ENCODE measurements at regions not wholly inside any gene's neighbourhood (a gene's known extent, or its start where the extent isn't known, plus 50 kb on each side); places are given as distances from the start of the nearest gene placed in this dataset.

DNA sequence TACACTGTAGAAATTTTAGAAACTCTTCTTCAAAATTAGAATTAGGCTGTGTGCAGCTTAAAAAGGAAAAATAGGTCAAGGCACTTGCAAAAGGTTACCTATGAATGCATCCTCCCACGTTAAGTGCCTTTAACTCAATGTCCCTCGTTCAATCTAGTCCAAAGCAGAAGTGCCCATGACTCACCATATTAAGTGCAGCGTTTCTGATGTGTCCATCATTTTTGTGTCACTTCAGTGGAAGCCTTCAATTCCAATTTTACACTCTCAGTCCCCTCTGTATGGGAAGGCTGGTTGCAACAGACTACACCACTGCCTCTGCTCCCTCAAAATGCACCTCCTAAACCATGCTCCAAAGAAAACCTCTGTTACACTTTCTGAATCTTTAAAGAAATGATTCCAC, 53.4 kb downstream of the FOXB1 start:
- no peak for DNase-seq (ENCODE audit: low spot score)

DNA sequence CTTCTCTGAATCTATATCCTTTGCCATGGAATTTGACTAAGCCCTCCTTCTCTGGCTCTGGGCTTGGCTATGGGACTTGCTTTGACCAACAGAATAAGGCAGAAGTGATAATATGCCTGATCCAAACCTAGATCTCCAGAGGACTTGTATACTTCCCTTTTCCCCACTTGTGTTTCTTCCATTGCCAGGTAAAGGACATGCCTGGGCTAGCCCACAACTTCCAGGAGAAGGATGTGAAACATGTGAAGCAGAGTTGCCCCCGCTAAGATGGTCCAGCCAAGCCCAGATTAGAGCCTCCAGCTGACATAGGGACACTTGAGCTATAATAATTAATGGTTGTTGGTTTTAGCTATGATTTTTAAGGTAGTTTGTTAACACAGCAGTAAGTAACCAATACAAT, 55.1 kb downstream of the FOXB1 start:
- DNase-seq (ENCODE audit: low spot score), result no peak

DNA sequence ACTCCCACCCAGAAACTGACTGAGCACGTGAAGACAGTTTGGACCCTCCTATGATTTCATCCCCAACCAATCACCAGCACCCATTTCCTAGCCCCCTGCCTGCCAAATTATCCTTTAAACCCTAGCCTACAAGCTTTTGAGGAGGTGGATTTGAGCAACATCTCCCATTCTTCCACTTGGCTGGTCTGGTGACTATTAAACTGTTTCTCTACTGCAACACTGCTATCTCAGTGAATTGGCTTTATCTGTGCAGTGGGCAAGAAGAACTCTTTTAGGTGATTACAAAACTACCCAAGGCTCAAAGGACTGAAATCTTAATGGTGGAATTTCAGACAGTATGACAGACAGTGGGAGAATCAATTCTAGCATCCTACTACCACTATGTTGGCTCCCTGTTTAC, 57.6 kb downstream of the FOXB1 start:
- DNase-seq (ENCODE audit: low spot score), result no peak

DNA sequence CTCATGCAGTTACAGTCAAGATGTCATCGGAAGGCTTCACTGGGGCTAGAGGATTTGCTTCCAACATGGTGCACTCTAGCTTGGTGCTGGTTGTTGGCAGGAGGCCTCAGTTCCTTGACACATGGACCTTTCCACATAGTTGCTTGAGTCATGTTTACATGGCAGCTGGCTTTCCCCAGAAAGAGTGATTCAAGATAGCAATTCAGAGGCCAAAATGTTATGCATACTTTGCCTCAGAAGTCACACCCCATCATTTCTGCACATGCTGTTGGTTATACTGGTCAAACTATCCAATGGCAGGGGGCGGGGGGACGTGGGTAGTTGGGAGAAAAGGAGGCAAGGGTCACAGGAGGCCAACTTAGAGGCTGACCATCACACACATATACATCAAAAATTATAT, 58.7 kb downstream of the FOXB1 start:
- no peak for DNase-seq (ENCODE audit: low spot score)

DNA sequence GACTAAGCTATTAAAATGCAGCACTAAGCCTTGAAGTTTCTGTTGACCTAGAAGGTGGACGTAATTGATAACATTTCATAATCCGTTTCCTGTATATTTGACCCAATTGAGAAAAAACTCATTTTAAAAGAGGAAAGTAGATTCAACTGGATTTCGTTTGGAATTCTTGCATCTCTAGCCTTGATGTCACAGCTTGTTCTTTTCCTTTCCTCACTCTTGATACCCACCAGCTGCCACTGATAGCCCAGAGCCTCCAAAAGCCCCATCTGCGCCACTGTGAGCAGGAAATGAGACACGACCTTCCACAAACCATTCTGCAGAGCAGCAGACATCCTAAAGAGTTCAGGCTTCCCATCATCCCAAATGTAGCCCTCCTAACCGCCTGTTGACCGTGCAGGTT, 61.8 kb downstream of the FOXB1 start:
- no peak for DNase-seq (ENCODE audit: low spot score)

DNA sequence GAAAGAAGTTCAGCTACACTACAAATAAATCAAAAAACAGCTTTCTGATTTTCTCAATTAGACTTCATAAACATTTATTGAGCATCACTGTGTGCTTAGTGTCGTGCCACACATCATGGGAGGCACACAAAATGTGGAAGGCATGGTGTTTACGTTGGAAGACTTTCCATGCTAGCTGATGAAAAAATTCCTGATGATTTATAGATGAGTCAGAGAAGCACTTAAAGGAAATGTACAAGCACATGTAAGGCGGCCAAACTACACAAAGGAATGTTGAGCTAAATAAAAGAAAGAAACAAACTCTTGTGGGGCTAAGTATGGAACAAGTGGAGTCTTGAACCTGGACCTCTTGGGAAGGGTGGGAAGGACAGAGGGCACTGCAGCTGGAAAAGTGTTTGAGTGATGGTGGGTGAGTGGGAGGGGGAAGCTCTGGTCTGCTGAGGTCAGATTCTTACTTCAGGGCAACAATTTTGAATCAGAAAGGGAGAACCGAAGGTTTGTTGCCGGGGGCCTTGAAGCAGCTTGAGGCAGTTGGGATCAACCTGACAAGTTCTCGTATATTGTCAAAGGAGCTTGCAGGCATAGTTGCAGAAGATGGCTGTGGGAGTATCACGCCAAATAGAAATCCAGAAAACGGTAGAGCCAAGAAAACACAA, 66.9 kb downstream of the FOXB1 start:
- no peak for DNase-seq (ENCODE audit: low spot score)

DNA sequence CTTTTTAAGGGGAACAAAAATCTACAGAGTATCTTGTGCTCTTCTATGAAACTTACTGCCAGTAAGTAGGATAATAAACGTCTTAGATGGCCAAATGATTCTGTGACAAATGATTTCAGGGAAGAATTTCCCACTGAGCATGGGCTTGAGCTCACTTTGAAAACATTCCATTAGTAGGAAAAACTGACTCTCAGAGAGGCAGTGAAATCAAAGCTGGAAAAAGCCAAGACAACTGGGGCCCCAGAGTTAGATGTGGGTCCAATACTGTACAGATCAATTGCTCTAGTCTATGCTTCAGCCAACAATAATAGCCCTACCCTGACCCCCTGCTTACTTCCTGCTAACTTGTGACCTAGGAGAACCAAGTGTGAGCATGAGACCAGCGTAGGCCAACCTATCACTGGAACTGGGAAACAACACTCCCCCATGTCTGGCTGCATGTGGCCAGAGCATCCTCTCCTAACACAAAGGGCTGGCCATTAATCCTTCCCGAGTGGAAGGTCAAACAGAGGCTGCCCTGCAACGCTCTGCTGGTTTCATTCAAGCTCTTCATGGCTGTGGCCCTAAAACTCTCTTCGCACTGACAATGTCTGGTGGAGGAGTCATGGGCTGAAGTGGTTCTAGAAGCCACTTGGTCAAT, 68.8 kb downstream of the FOXB1 start:
- DNase-seq (ENCODE audit: low spot score), result no peak

DNA sequence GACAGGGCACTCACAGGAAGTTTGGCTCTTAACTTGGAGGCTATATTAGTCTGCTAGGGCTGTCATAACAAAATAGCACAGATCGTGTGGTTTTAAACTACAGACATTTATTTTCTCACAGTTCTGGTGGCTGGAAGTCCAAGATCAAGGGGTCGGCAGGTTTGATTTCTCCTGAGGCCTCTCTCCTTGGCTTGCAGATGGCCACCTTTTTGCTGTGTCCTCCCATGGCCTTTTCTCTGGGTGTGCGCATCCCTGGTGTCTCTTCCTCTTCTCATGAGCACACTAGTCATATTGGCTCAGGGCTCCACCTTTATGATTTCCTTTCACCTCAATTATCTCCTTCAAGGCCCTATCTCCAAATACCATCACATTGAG, 69.3 kb downstream of the FOXB1 start:
- no peak for DNase-seq (ENCODE audit: low spot score)

DNA sequence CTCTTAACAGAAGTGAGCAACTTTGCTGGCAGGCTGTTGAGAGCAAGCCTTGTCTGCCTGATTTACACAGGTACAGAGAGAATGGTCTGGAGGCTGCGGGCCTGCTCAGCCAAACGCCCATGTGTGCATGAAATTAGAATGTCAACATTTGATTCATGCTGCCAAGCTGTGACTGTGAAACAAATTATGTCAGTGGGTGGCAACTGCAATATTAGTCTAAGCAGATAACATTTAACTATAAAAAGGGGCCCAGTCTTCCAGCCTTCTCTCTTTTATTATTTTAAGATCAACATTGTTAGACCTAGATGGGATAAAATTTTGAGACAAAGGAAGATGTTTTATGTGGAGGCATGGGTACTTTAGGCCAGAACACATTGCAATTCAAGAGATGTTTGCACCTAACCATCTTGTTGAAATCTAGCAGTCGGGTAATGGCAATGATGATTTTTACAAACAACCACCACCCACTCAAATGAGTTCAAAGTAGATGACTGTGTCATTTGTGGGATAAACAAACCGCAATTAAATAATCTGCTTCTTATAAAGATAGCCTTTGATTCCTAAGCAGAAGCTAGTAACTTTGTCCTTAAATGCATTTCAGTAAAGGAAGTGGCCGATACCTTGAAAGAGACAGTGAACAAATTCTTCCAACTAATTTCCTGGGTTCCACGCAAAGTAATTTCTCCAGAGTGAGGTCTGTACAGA, 70.2 kb downstream of the FOXB1 start:
- DNase-seq (ENCODE audit: low spot score), result no peak

DNA sequence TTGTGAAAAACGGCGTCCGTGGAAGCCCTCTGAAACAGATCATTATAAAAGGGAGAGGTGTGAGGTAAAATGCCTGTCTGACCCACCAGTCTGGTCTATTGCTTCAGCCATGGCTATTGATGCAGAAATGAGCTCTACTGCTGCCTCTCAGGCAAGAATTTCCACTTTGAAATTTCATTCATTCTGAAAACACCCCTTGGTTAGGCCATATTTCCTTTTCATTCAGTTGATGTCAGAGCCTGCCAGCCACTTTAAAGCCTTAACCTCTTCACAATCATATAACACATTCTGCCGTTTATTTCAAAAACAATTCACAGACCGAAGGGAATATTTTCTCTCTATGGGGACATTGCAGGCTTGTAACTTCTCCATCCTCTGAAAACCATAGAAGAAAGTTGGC, 71.9 kb downstream of the FOXB1 start:
- no peak for DNase-seq (ENCODE audit: low spot score)

DNA sequence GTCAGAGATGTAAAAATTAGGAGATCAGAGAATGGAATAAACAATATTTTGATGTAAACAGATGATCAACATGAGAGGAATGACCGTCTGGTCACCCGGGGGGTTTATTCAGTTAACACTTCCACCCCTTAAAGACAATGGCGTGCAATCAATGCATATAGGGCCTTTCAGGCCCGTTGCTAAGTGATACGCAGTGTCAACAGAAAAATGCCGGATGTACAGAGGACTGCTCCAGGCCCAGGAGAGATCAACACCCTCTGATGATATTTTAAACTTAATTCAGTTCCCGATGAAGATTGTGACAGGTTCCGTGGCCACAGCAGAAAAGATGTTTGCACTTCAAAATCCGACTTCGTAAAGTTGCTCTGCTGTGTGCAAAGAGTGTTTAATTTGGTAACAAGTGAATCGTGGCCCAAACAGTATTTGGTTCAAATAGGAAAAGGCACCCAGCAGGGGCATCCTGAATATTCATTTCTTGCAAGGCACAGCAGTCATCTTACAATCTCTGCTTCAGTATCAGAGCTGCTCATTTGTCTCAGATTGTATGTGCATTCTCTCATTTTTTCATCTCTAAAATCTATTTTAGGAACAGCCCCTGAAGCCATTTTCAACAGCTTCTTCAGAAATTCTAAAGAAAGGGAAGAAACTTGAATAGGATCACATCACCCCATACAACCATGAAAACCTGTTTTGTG, 72.6 kb downstream of the FOXB1 start:
- DNase-seq (ENCODE audit: low spot score), result no peak

DNA sequence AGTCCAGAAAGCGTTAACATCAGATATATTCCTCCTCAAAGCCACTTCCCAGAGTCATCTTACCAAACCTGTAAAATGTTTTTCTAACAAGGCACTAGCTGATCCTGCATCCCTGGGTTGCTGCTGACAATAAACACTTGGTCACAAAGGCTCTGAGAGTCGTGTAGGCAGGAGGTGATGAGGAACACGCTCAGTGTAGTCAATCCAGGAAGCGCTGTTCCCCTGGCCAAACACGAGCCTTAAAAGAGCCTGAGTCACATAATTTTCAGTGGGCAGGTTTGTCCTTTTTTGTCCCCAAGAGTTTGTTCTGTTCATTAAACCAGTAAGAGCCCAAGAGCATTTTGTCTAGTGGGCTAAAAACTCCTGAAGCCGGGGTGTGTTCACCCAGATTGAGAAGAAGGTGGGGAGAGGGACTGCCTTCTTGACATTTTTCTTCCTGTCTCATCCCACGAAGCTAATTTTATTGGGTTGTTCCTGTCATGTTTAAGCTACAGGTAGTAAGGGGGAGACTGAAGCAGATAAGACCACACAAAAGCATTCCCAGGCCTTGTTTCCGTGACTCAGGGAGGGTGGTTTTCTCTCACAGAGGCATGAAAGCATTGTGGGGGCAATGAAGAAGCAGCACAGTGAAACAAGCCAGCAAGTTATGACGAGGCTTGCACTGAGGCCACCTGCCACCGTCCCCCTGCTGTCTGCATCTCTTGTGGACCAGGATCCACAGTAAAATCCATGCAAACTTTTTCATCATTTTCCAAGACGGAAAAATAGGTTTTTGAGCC, 73.7 kb downstream of the FOXB1 start:
- no peak for DNase-seq (ENCODE audit: low spot score)

DNA sequence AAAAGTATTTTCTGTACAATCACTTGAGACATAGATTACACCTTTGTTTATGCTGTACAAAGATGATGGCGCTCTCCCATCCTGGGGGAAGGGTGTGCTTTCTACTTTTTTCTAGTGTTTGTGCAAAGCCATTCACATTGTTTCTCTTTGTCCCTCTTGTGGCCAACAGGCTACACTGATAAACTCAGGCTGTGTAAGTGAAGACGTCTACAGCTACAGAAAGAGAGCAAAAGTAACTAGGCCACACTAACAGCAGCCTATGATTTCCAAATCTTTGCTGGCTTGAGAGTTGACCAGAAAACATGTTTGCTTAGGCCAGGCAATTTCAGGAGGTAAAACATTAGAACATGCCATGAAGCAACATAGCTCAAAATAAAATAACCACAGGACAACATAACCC, 75.1 kb downstream of the FOXB1 start:
- DNase-seq (ENCODE audit: low spot score), result no peak

DNA sequence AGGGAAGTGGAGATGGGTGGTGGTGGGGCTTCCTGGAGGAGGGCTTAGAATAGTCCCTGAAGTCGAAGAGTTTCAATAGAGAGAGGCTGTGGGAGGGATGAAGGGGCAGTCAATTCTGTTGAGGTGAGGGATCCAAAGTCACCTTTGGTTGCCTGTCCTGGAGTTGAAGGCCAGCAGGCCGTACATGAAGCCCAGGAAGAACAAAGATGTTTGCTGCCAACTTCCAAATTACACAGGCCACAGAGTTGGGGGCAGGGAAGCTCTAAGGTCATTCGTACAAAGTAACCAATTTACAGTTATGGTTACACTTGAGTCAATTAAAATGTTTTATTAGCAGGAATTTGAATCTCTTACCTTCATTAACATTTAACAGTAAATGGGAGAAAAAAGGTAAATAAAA, 77.9 kb downstream of the FOXB1 start:
- no peak for DNase-seq (ENCODE audit: low spot score)

DNA sequence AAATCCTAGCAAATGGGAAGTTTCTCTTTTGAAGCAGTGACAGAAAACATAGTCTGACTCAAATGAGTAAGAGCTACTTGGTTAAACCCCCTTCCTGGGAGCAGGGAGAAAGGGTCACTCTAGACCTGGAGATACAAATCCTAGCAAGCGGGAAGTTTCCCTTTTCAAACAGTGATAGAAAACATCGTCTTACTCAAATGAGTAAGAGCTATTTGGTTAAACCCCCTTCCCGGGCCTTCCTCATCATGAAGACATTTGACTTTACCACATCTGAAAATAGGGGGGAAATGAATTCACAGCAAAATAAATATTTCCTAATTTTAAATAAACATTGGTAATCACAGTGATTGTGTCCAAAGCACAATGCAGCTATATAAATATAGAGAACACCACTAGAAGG, 79.2 kb downstream of the FOXB1 start:
- DNase-seq (ENCODE audit: low spot score), result no peak

DNA sequence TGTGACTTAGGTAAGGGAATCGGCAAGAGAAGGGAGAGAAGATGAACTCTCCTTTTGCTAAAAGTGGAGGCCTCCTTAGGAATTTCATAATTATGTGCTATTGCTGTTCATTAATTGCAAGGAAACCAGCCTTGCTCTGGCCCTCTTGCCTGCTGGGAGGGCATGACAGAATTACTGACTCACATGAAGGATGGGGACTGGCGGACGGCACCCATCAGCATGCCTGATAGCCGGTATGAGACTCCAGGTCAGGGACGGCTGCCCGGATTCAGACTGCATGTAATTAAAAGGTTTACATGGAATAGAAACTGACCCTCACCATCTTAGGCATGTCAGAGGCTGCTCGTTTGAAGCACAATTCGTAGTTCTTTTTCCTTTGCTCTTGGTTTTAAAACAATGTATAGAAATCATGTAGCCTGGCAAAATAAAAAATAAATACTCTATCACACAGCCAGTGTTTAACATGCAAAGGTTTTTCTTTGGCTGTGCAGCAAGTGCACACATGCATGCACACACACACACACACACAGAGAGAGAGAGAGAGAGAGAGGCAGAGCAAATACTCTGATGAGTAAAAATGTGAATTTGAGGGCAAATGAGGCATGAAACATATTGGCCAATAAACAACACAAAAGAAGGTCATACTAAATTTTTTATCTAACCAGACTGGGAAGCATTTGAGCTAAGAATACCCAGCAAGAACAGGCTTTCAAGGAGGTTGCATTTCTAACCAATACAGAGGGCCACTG, 82.7 kb downstream of the FOXB1 start:
- no peak for DNase-seq (ENCODE audit: low spot score)

DNA sequence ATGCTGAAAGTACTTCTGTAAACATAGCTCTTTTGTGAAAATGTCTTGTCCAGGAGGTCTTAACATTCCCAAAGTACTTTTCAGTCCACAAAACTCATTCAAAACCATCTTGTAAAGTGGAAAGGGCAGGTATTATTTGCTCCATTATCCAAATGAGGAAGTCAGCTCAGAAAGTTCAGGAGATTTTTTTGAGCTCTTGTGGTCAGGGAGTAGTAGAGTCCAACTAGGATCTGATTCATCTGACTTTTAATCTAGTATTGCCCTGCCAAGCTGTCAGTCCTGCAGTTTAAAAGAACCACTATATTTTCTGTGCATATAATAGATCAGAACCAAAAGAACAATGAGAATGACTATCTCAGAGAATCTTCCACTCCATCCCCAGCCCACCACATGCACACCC, 83.5 kb downstream of the FOXB1 start:
- DNase-seq (ENCODE audit: low spot score), result no peak

DNA sequence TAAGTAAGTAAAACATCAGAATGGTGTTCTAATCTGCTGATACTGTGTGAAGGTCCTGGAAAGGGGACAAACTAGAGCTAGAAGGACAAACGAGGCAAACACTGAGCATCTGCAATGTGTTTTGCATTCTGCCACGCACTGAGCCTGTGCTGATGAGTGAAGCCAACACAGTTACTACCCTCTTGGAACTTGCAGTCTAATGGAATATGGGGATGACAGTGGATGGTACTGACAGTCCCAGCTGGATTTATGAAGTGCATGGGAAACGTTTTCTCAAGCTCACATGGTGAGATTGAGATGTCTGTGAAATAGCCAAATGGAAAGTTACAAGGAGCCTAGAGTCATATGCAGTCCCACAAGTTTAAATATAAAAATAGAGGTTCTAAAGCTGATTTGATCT, 86.6 kb downstream of the FOXB1 start:
- no peak for DNase-seq (ENCODE audit: low spot score)

DNA sequence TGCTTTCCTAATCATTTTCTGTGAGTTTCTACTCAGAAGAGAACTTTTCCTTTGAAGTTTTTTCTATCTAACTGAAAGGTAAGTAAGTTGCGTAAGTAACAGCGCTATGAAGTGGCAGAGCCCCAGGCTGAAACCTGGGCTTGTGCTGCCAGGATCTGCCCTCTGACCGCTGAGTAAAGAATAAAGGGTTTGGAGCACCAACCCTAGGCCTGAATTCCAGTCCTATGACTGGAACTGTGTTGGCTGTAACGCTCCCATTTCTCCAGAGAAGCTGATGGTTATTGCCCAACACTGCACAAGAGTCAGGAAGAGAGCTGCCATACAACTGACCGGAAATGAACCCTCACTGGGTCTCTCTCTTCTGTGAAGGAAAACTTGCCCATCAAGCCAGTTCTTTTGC, 87.0 kb downstream of the FOXB1 start:
- peak; percentile 21 for DNase-seq (ENCODE audit: low spot score)

DNA sequence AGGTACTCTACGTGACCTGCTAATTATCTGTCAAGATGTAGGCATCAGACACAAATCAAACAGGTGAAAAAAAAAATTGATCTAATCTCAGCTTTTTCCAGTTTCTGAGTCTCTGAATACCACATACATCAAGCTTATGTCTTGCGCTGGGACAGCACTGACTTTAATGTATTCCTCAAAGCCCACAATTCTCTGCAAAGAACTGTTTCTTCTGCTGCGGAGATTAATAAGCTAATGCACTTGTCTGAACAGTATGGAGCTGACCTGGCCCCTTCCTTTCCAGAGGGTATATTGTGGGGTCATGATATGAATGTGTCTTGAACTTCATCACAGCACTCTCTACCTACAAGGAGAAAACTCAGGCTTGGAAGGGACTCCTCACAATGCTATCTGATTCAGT, 87.8 kb downstream of the FOXB1 start:
- no peak for DNase-seq (ENCODE audit: low spot score)

DNA sequence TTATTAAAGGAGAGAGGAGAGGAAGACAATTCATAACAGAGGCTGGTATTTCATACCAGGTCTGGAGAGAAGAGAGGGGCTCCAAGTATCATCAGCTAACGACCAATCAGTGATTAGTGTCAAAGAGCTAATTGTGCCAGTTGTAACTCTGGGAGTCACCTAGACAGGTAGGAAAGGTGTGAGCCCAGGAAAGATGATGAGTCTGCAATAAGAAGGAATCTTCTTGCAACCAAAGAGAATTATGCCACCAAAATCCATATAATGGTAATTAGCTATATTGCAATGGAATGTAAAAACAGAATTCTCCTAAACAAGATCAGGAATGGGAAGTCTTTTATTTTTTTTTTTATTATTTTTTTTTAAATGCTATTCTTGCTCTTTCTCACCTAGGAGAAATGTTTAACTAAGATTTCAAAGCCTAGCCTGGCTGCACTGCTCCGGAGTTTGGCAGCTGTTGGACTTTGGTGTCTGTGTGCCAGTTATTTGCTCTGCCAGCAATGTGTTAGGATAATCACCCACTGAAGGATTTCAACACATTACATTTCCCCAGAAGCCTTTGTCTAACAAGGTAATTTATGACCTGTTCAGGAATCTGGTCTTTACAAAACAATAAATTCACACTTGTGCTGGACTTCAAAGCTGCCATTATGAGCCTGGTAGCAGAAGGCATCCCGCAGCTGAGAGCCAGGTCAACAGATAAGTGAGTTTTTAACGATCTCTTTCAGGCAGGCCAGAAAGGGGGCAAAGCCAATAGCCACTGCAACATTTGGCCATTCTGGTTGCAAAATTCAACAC, 89.4 kb downstream of the FOXB1 start:
- peak; percentile 7 for DNase-seq (ENCODE audit: low spot score)
